GM12872 (cell line): ENCODE measurements at regions not wholly inside any gene's neighbourhood (a gene's known extent, or its start where the extent isn't known, plus 50 kb on each side); places are given as distances from the start of the nearest gene placed in this dataset.

Source experiments
- CTCF ChIP-seq: IDR thresholded peaks from 3 replicates; pipeline ENCODE4 v1.5.1; 2011; ENCODE audit warnings: low read depth, mild to moderate bottlenecking, low read length, moderate library complexity; ENCODE audit not compliant: insufficient read depth

GRCh38 chr6:4314201-4314707 lies 178.9 kb upstream of the ECI2 start:
- TF ChIP-seq CTCF: no peak

GRCh38 chr6:4313044-4313686 lies 177.8 kb upstream of the ECI2 start:
- no peak for TF ChIP-seq CTCF

- TF ChIP-seq CTCF: no peak
Observed at GRCh38 chr6:4311976-4312860, 176.8 kb upstream of the ECI2 start.

GRCh38 chr6:4309540-4309939 lies 174.2 kb upstream of the ECI2 start:
- TF ChIP-seq CTCF: no peak

GRCh38 chr6:4308364-4308763 lies 173.0 kb upstream of the ECI2 start:
- no peak for TF ChIP-seq CTCF

GRCh38 chr6:4304927-4305455 lies 169.6 kb upstream of the ECI2 start:
- no peak for TF ChIP-seq CTCF

GRCh38 chr6:4303638-4304037 lies 168.3 kb upstream of the ECI2 start:
- no peak for TF ChIP-seq CTCF
